ENCODE measurements at regions not wholly inside any gene's neighbourhood (a gene's known extent, or its start where the extent isn't known, plus 50 kb on each side); places are given as distances from the start of the nearest gene placed in this dataset.
"Not testable (repeated sequence)": the region's sequence is repeated elsewhere in the genome, so short reads cannot be mapped to it uniquely, and the experiment has no call there.

DNA sequence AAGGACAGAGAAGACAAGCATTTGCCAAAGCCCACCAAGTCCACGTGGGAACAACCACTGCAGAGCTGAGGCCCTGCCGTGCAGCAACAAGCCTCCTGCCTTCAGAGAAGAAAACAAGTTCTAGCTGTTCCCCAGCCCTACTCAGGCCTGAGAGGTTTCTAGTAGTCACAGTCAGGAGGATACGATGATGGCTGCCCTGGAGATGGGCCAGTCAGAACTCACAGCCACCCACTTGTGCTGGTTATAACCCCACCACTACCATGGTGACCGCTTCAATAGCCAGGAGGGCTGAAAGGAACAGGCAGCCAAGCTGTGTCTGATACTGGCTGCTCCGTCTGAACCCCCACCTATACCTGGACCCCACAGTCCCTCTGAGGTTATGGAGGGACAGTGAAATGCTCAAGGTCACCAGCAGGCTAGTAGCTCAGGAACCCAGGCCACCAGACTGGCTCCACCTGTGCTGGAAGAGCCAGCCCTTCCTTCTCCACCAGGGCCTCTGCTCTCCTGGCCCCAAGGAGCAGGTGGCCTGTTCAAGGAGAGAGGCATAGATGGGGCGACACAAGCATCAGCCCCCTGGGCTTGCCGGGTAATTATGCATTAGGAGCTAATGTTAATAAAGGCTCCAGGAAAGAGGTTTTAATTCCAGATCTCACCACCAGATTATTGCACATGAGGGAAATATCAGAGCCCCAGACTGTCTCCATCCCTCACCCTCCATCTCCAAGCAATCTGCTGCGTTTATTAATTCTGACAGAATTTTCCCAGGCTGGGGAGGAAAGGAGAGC is 125.8 kb upstream of the PCBD1 start:
- Histone ChIP-seq H3K4me3 (no peak overlapping the region), H3K27ac (no peak overlapping the region), H3K9ac (ENCODE audit: low read depth in 2 of 2, low read length in 2 of 2) (no peak overlapping the region), H3K27me3 (no peaks in the 10 kb centered on the region), H3K4me1 (no peaks in the 10 kb centered on the region), H3K36me3 (no peaks in the 10 kb centered on the region), H3K9me3 (no peaks in the 10 kb centered on the region)
- DNase-seq: no peak
- intact Hi-C loops (cut with DNase I): no loop called here
- TF ChIP-seq, protein P1, sequence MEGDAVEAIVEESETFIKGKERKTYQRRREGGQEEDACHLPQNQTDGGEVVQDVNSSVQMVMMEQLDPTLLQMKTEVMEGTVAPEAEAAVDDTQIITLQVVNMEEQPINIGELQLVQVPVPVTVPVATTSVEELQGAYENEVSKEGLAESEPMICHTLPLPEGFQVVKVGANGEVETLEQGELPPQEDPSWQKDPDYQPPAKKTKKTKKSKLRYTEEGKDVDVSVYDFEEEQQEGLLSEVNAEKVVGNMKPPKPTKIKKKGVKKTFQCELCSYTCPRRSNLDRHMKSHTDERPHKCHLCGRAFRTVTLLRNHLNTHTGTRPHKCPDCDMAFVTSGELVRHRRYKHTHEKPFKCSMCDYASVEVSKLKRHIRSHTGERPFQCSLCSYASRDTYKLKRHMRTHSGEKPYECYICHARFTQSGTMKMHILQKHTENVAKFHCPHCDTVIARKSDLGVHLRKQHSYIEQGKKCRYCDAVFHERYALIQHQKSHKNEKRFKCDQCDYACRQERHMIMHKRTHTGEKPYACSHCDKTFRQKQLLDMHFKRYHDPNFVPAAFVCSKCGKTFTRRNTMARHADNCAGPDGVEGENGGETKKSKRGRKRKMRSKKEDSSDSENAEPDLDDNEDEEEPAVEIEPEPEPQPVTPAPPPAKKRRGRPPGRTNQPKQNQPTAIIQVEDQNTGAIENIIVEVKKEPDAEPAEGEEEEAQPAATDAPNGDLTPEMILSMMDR (IDR thresholded peaks at IDR 0.05): no peak

DNA sequence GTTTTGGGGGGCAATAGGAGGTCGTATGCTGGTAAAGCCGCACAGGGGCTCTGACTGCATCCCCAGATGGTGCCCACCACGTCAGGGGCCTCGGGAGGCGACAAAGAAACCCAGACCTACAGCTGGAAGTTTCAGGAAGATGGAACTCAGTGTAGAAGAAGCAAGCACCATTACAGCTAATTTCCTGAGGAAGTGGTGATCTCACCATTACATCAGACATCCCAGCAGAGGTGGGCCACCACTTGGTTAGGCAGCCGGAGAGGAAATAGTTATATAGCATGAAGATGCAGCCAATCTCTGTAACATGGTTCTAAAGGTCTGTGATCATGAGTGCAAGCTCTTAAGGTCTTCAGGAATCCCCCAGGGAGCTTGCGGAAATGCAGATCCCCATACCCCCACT is 127.3 kb upstream of the PCBD1 start:
- Histone ChIP-seq H3K27ac (no peak overlapping the region), H3K4me3 (no peak overlapping the region), H3K9me3 (no peaks in the 10 kb centered on the region), H3K9ac (ENCODE audit: low read depth in 2 of 2, low read length in 2 of 2) (no peak overlapping the region), H3K27me3 (no peaks in the 10 kb centered on the region), H3K4me1 (no peaks in the 10 kb centered on the region), H3K36me3 (no peaks in the 10 kb centered on the region)
- DNase-seq: no peak
- intact Hi-C loops (cut with DNase I): no loop called here
- TF ChIP-seq, protein P1 (IDR thresholded peaks at IDR 0.05): no peak

DNA sequence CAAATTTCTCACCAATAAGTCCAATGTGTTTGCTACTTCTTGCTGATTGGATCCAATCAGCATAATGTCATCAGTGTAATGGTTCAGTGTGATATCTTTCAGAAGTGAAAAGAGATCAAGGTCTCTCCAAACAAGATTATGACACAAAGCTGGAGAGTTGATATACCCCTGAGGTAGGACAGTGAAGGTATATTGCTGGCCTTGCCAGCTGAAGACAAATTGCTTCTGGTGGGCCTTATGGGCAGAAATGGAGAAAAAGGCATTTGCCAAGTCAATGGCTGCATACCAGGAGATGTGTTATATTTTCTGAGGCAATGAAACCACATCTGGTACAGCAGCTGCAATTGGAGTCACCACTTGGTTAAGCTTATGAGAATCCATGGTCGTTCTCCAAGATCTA is 131.7 kb upstream of the PCBD1 start:
- DNase-seq; H3K27me3 ChIP-seq; H3K9me3 ChIP-seq; H3K36me3 ChIP-seq; H3K4me3 ChIP-seq; intact Hi-C loops (cut with DNase I); H3K27ac ChIP-seq; H3K4me1 ChIP-seq; H3K9ac ChIP-seq (ENCODE audit: low read depth in 2 of 2, low read length in 2 of 2): not testable (repeated sequence)

DNA sequence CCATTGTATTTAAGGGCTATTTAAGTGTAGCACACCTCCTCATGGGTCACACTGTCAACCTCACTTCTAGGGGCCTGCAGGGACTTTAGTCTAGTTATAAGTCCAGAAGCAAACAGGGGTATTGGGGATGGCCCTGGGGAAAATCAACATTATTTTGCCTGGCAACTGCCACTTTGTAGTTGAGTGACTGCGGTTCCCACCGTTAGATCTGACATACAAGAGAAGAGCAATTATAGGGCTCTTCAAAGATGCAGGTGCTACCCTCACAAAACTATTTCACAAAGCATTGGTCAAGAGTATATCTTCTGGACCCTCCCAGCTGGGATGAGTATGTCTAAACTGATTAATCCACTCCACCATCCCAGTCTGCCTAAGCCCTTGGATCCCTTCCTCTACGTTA is 133.0 kb upstream of the PCBD1 start:
- Histone ChIP-seq H3K9ac (ENCODE audit: low read depth in 2 of 2, low read length in 2 of 2) (no peak overlapping the region), H3K27ac (no peak overlapping the region), H3K4me3 (no peak overlapping the region), H3K36me3 (no peaks in the 10 kb centered on the region), H3K27me3 (no peaks in the 10 kb centered on the region), H3K9me3 (no peaks in the 10 kb centered on the region), H3K4me1 (no peaks in the 10 kb centered on the region)
- intact Hi-C loops (cut with DNase I): no loop called here
- TF ChIP-seq, protein P1 (IDR thresholded peaks at IDR 0.05): no peak
- no peak for DNase-seq

DNA sequence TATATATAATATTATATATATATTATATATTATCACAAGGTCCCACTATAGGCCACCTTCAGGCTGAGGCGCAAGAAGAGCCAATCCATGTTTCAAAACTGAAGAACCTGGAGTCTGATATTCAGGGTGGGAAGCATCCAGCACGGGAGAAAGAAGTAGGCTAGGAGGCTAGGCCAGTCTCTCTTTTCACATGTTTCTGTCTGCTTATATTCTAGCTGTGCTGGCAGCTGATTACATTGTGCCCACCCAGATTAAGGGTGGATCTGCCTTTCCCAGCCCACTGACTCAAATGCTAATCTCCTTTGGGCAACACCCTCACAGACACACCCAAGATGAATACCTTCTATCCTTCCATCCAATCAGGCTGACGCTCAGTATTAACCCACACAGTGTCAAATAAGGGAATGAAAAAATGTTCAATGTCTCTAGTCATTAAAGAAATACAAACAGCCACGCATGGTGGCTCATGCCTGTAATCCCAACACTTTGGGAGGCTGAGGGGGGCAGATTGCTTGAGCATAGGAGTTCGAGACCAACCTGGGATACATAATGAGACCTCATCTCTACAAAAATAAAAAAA is 135.4 kb upstream of the PCBD1 start:
- intact Hi-C loops (cut with DNase I): no loop called here
- DNase-seq: no peak

More for the DNA sequence above, 135.4 kb upstream of the PCBD1 start:
- H3K4me3 ChIP-seq: no peak overlapping the region
- no peaks in the 10 kb centered on the region for H3K27me3 ChIP-seq
- H3K36me3 ChIP-seq: no peaks in the 10 kb centered on the region
- H3K9me3 ChIP-seq: no peaks in the 10 kb centered on the region
- no peak overlapping the region for H3K9ac ChIP-seq (ENCODE audit: low read depth in 2 of 2, low read length in 2 of 2)
- H3K27ac ChIP-seq: no peak overlapping the region
- TF ChIP-seq, protein P1 (IDR thresholded peaks at IDR 0.05): no peak
- H3K4me1 ChIP-seq: no peaks in the 10 kb centered on the region

Data from colonic mucosa (tissue), 4 donors.